ENCODE measurements at regions not wholly inside any gene's neighbourhood (a gene's known extent, or its start where the extent isn't known, plus 50 kb on each side); places are given as distances from the start of the nearest gene placed in this dataset.

GRCh38 chr1:29524285-29525065, 288.2 kb downstream of the PTPRU start:
- no peak overlapping the region for H3K4me3 ChIP-seq (ENCODE audit: low read depth, low read length)
- in situ Hi-C loops (cut with HindIII; ENCODE audit: low sequenced_read_pairs): no loop called here
- TF ChIP-seq CTCF (IDR thresholded peaks at IDR 0.05; ENCODE audit: low read depth, low read length, missing control alignments): no peak
- no peak for DNase-seq (ENCODE audit: low read depth)

GRCh38 chr1:29523576-29523975, 287.3 kb downstream of the PTPRU start:
- no peak for DNase-seq (ENCODE audit: low read depth)
- in situ Hi-C loops (cut with HindIII; ENCODE audit: low sequenced_read_pairs): no loop called here
- no peak overlapping the region for H3K4me3 ChIP-seq (ENCODE audit: low read depth, low read length)
- TF ChIP-seq CTCF (IDR thresholded peaks at IDR 0.05; ENCODE audit: low read depth, low read length, missing control alignments): no peak

- no peak for DNase-seq (ENCODE audit: low read depth)
- no peak overlapping the region for H3K4me3 ChIP-seq (ENCODE audit: low read depth, low read length)
- in situ Hi-C loops (cut with HindIII; ENCODE audit: low sequenced_read_pairs): no loop called here
- no peak for TF ChIP-seq CTCF (IDR thresholded peaks at IDR 0.05; ENCODE audit: low read depth, low read length, missing control alignments)
These were observed 286.8 kb downstream of the PTPRU start for GRCh38 chr1:29523136-29523535.

- in situ Hi-C loops (cut with HindIII; ENCODE audit: low sequenced_read_pairs): no loop called here
- no peak for TF ChIP-seq CTCF (IDR thresholded peaks at IDR 0.05; ENCODE audit: low read depth, low read length, missing control alignments)
- DNase-seq (ENCODE audit: low read depth): no peak
- H3K4me3 ChIP-seq (ENCODE audit: low read depth, low read length): no peak overlapping the region
These were observed 285.7 kb downstream of the PTPRU start for GRCh38 chr1:29521811-29522580.

- DNase-seq (ENCODE audit: low read depth): no peak
- no peak for TF ChIP-seq CTCF (IDR thresholded peaks at IDR 0.05; ENCODE audit: low read depth, low read length, missing control alignments)
- no peak overlapping the region for H3K4me3 ChIP-seq (ENCODE audit: low read depth, low read length)
- in situ Hi-C loops (cut with HindIII; ENCODE audit: low sequenced_read_pairs): no loop called here
These were observed 285.1 kb downstream of the PTPRU start for GRCh38 chr1:29521438-29521715.

- no peak for DNase-seq (ENCODE audit: low read depth)
These were observed 284.5 kb downstream of the PTPRU start for GRCh38 chr1:29520571-29521437.

More at GRCh38 chr1:29520571-29521437, 284.5 kb downstream of the PTPRU start:
- in situ Hi-C loops (cut with HindIII; ENCODE audit: low sequenced_read_pairs): no loop called here
- no peak for TF ChIP-seq CTCF (IDR thresholded peaks at IDR 0.05; ENCODE audit: low read depth, low read length, missing control alignments)
- no peak overlapping the region for H3K4me3 ChIP-seq (ENCODE audit: low read depth, low read length)
